NCI-H2196 (cell line): ENCODE measurements at regions not wholly inside any gene's neighbourhood (a gene's known extent, or its start where the extent isn't known, plus 50 kb on each side); places are given as distances from the start of the nearest gene placed in this dataset.

Experiments used
- DNase-seq: peaks from one replicate; lab custom pipeline; 2025; ENCODE audit not compliant: unreplicated experiment; lab: John Stamatoyannopoulos, UW

- DNase-seq: no peak
Observed at GRCh38 chr7:47664650-47665195, 82.8 kb upstream of the TNS3 start.

- no peak for DNase-seq
Observed at GRCh38 chr7:47663851-47664250, 81.9 kb upstream of the TNS3 start.

- DNase-seq: no peak
Observed at GRCh38 chr7:47663213-47663612, 81.3 kb upstream of the TNS3 start.

DNA sequence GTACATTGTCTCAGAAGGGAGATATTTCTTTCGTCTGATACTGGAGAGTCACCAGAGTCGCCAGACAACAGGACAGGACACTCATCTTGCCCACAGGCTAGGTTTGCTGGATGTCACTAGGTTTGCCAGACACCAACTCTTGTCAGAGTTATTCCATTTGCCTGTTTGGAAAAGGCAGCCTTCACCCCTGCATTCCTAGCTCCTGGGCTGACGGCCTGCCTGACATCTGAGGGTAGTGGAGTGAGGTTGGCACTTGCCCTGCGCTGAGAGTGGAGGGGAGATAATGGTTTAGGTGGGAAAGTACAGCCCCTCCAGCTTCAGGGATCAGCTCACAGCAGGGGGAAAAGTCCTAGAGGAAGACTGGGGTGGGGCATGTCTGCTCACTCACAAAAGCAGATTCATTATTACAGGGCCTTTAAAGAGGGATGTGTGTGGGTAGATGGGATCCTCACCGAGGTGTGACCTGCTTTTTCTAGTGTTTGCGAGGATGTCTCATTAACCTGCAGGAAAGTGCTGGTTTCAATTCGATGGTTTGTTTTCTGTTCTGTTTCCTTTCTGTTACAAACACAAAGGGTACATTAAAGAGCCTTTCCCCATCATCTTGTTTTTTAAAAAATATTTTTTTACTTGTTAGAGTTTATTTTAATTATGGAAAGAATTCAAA lies 79.3 kb upstream of the TNS3 start:
- DNase-seq: no peak

GRCh38 chr7:47659664-47660462 lies 78.0 kb upstream of the TNS3 start:
- DNase-seq: no peak

GRCh38 chr7:47658886-47659635 lies 77.2 kb upstream of the TNS3 start:
- no peak for DNase-seq

- no peak for DNase-seq
Observed at GRCh38 chr7:47657126-47657525, 75.2 kb upstream of the TNS3 start.

- no peak for DNase-seq
Observed at GRCh38 chr7:47654672-47655298, 72.9 kb upstream of the TNS3 start.

- no peak for DNase-seq
Observed at GRCh38 chr7:47653550-47654411, 71.9 kb upstream of the TNS3 start.

GRCh38 chr7:47652591-47652990 lies 70.7 kb upstream of the TNS3 start:
- no peak for DNase-seq

- DNase-seq: no peak
Observed at GRCh38 chr7:47651355-47652317, 69.7 kb upstream of the TNS3 start.

GRCh38 chr7:47649919-47650318 lies 68.0 kb upstream of the TNS3 start:
- no peak for DNase-seq

GRCh38 chr7:47648275-47648925 lies 66.5 kb upstream of the TNS3 start:
- DNase-seq: no peak

DNA sequence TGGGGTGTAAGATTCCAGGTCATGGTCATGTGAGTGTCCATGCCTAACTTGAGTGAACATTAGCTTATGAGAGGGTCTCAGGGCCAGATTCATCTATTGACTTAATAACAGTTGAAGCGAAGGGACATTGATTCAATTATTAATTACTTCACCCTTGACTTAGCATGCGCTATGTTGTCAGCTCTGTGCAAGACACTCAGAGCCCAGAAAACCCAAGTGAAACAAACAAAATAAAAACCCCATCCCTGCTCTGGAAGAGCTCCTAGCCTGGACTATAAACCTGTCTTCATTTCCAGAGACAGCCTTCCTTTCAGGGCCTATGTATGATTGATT lies 66.0 kb upstream of the TNS3 start:
- no peak for DNase-seq

DNA sequence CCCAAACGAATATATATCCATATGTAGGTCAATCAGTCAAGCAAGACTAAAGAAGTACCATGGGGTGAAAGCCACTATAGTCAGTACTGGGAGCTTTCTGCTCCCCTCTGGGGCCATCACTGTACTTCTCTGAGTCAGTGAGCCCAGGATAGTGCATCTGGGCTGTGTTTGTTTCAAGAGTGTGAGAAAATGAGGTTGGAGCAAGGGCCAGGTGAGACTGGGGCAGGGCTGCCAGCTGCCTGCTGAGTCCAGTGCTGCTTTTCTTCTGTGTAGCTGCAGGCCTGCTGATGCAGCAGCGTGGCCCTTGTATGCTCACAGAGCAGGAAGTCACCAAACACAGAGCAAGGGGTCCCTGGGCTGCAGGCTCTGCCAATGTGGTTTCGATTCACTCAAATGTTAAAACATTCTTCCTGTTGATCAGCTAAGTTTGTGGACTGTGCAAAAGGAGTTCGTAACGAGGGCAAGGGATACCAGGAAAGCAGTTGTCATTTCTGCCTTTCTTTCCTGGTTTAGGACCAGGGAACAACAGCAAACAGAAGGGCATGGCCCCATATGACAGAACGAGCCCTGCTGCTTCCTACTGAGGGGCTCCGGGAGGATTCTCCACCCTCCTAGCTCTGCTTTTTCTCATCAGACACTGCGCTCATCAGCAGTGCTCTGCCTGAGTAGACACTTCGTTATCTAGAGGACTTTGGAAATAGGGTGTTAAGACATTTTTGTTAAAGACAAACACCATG lies 65.4 kb upstream of the TNS3 start:
- DNase-seq: no peak

DNA sequence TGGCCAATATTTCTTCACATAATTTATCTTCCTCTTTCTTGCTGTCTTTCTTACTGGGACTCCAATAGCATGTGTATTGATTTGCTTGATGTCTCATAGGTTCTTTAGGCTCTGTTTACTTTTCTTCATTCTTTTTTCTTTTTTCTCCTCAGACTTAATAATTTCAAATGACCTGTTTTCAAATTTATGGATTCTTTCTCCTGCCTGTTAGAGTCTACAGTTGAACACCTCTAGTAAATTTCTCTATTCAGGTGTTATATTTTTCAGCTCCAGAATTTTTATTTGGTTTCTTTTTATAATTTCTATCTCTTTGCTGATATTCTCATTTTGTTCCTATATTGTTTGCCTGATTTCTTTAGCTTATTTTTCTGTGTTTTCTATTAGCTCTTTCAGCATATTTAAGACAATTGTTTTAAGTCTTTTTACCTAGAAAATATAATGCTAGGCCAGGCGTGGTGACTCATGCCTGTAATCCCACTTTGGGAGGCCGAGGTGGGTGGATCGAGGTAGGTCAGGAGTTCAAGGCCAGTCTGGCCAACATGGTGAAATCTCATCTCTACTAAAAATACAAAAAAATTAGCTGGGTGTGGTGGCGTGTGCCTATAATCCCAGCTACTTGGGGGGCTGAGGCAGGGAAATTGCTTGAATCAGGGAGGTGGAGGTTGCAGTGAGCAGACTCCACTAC lies 61.9 kb upstream of the TNS3 start:
- no peak for DNase-seq

- no peak for DNase-seq
Observed at GRCh38 chr7:47640265-47640664, 58.4 kb upstream of the TNS3 start.
